Endothelial cell of umbilical vein (primary cell): ENCODE measurements at regions not wholly inside any gene's neighbourhood (a gene's known extent, or its start where the extent isn't known, plus 50 kb on each side); places are given as distances from the start of the nearest gene placed in this dataset.

Experiments used
- BruUV-seq: library from RNA; stranded (reverse); fragments of 400-500 nt; replicated peaks from 2 replicates; lab custom pipeline; 2021; lab: Mats Ljungman, UMichigan
- CTCF ChIA-PET: fragments of 300-600, 350-600 bp; sonication (Branson Sonifier 250); formaldehyde crosslinking; loops from one replicate; lab custom pipeline; 2021; ENCODE audit warnings: antibody characterized with exemption, inconsistent platforms; lab: Charles Lee
- POLR2A ChIA-PET: fragments of 300-600, 350-600 bp; sonication (Branson Sonifier 250); formaldehyde crosslinking; loops from one replicate; lab custom pipeline; 2021; ENCODE audit warnings: antibody characterized with exemption, inconsistent platforms; lab: Charles Lee
- DNase-seq: peaks from one replicate; pipeline ENCODE4 v3.0.0-alpha.2; 2011; ENCODE audit warnings: low read depth, low spot score
- FAIRE-seq: peaks from 2 replicates; lab custom pipeline; 2011; peaks lifted over from hg19 to GRCh38; lab: Jason Lieb, UNC
- H2AFZ ChIP-seq: 2 replicates; pipeline ENCODE4 v1.6.0; 2012; ENCODE audit warnings: low read depth, low read length, control low read depth, inconsistent platforms
- H3K27ac ChIP-seq: 2 replicates; pipeline ENCODE4 v1.5.1; 2011; ENCODE audit warnings: low read depth, mild to moderate bottlenecking, control low read depth, low read length, moderate library complexity; ENCODE audit not compliant: insufficient read depth
- H3K27me3 ChIP-seq, 2 experiments: 2 replicates each; pipeline versions ENCODE4 v1.6.0 to v1.6.1; 2011; ENCODE audit warnings: low read length in 2 of 2, mixed read lengths in 1 of 2; ENCODE audit not compliant: control insufficient read depth in 2 of 2, insufficient read depth in 2 of 2
- H3K36me3 ChIP-seq, 2 experiments: 2 replicates in 1 of 2; 3 replicates in 1 of 2; pipeline ENCODE4 v1.5.1; 2011; ENCODE audit warnings: low read length in 2 of 2, mild to moderate bottlenecking in 1 of 2, moderate library complexity in 1 of 2; ENCODE audit not compliant: control insufficient read depth in 2 of 2, insufficient read depth in 2 of 2; ENCODE audit errors: extremely low read depth in 1 of 2
- H3K4me1 ChIP-seq: 3 replicates; pipeline ENCODE4 v1.5.1; 2011; ENCODE audit warnings: mild to moderate bottlenecking, low read length; ENCODE audit not compliant: control insufficient read depth, insufficient read depth; ENCODE audit errors: extremely low read depth
- H3K4me2 ChIP-seq: 2 replicates; pipeline ENCODE4 v1.6.1; 2011; ENCODE audit warnings: low read length, control low read depth, mixed read lengths; ENCODE audit not compliant: insufficient read depth
- H3K4me3 ChIP-seq, 3 experiments: fragments of 200-600 bp in 1 of 3; sonication (generic), shearing (Covaris generic) in 1 of 3; replicated peaks in 1 of 3; 2 replicates each; pipeline ENCODE4 v1.5.1; 2011 to 2016; ENCODE audit warnings: control low read depth in 3 of 3, low read length in 3 of 3, mild to moderate bottlenecking in 2 of 3, inconsistent platforms in 1 of 3, low read depth in 1 of 3, moderate library complexity in 1 of 3; ENCODE audit not compliant: insufficient read depth in 1 of 3
- H3K79me2 ChIP-seq: 2 replicates; pipeline ENCODE4 v1.6.0; 2012; ENCODE audit warnings: low read length, inconsistent platforms; ENCODE audit not compliant: control insufficient read depth, insufficient read depth
- H3K9ac ChIP-seq: replicated peaks from 2 replicates; pipeline ENCODE3; 2011; ENCODE audit warnings: low read length, control low read depth; ENCODE audit not compliant: insufficient read depth; ENCODE audit errors: extremely low read depth
- H3K9me1 ChIP-seq: replicated peaks from 3 replicates; pipeline ENCODE4 v1.6.0; 2011; ENCODE audit warnings: mild to moderate bottlenecking, low read length; ENCODE audit not compliant: control insufficient read depth, insufficient read depth; ENCODE audit errors: extremely low read depth
- H3K9me3 ChIP-seq: replicated peaks from 2 replicates; pipeline ENCODE4 v1.5.1; 2012; ENCODE audit warnings: low read length, inconsistent platforms; ENCODE audit not compliant: control insufficient read depth, insufficient read depth
- H4K20me1 ChIP-seq: replicated peaks from 2 replicates; pipeline ENCODE3; 2011; ENCODE audit warnings: mild to moderate bottlenecking, low read length; ENCODE audit not compliant: control insufficient read depth, insufficient read depth; ENCODE audit errors: extremely low read depth
- EZH2 ChIP-seq: IDR thresholded peaks from 2 replicates; pipeline ENCODE4 v1.6.1; 2012; ENCODE audit warnings: borderline replicate concordance, low read depth, mild to moderate bottlenecking, moderate library complexity, low read length, inconsistent platforms; ENCODE audit not compliant: severe bottlenecking
- FOS ChIP-seq: IDR thresholded peaks from 2 replicates; pipeline ENCODE4 v1.6.1; 2011; ENCODE audit warnings: mild to moderate bottlenecking, low read length, moderate library complexity, borderline replicate concordance; ENCODE audit not compliant: insufficient read depth
- GATA2 ChIP-seq: IDR thresholded peaks from 2 replicates; pipeline ENCODE4 v1.7.0; 2011; ENCODE audit warnings: low read depth, mild to moderate bottlenecking, moderate library complexity, mixed read lengths, low read length; ENCODE audit not compliant: insufficient read length, insufficient read depth
- JUN ChIP-seq: IDR thresholded peaks from 2 replicates; pipeline ENCODE4 v1.6.1; 2011; ENCODE audit warnings: borderline replicate concordance, low read depth; ENCODE audit not compliant: insufficient read length, insufficient read depth
- MYC ChIP-seq: IDR thresholded peaks from one replicate; pipeline ENCODE4 v1.6.1; 2011; ENCODE audit warnings: mild to moderate bottlenecking, low read depth, low read length
- POLR2A ChIP-seq: IDR thresholded peaks from 2 replicates; pipeline ENCODE4 v1.6.1; 2012; ENCODE audit warnings: low read depth, mild to moderate bottlenecking, control low read depth, low read length
- POLR2AphosphoS5 ChIP-seq: IDR thresholded peaks from 2 replicates; pipeline ENCODE4 v1.6.1; 2012; ENCODE audit warnings: low read depth, mild to moderate bottlenecking, control low read depth, low read length, moderate library complexity; ENCODE audit not compliant: insufficient read depth
- dilution Hi-C: fragments of 300-500 bp; cut with MboI; formaldehyde crosslinking; loops from one replicate; pipeline ENCODE4 v1.15.0; 2019; ENCODE audit warnings: low sequenced_read_pairs; ENCODE audit not compliant: extremely low pct_ligation_motif_present
- intact Hi-C: fragments of 100-400 bp; cut with micrococcal nuclease; formaldehyde crosslinking; loops from one replicate; pipeline ENCODE4 v1.10.0; 2022
- TF ChIP-seq, protein P1 (sequence below): IDR thresholded peaks from 2 replicates; pipeline ENCODE4 v1.6.1; 2011; ENCODE audit not compliant: insufficient read depth, insufficient read length
- TF ChIP-seq, protein P2 (sequence below), 2 donors: IDR thresholded peaks; 1 replicate in 1 of 2; 2 replicates in 1 of 2; pipeline ENCODE4 v1.5.1; 2011; ENCODE audit warnings: low read length in 2 of 2, mild to moderate bottlenecking in 2 of 2, moderate library complexity in 2 of 2, control low read depth in 1 of 2, inconsistent platforms in 1 of 2, low read depth in 1 of 2; ENCODE audit not compliant: insufficient read depth in 1 of 2; ENCODE audit errors: extremely low read depth in 1 of 2

DNA sequence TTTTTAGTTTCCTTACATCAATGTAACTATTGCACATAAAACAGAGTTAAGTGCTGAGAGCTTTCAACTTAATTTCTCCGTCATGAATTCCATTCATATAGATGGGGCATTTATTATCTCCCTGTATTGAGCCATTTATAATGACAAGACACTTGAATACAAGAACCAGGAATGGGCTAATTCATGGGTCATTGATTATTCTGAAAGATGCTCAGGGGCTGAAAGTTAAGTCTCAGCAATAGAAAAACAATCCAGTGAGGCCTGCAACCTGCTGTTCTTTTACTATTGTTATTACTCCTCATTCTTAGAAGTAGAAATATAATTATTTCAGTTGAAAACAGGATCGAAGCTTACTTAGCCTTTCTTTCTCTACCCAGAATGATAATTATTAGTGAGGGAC lies 307.7 kb downstream of the MMUT start:
- ChIA-PET POLR2A (no interaction called here), CTCF (no interaction called here)
- no peaks in the 10 kb centered on the region for H3K4me1 ChIP-seq
- no peak overlapping the region for H3K27ac ChIP-seq
- H2AFZ ChIP-seq: no peak overlapping the region
- FAIRE-seq (no peak), DNase-seq (no peak)
- H3K9me1 ChIP-seq: no peaks in the 10 kb centered on the region
- no peak overlapping the region for H3K4me3 ChIP-seq
- H3K9me3 ChIP-seq: no peaks in the 10 kb centered on the region
- BruUV-seq: no TSS peak
- no peaks in the 10 kb centered on the region for H3K27me3 ChIP-seq
- H3K79me2 ChIP-seq: no peaks in the 10 kb centered on the region
- TF ChIP-seq POLR2A (no peak), POLR2AphosphoS5 (no peak), FOS (no peak), JUN (no peak)
- TF ChIP-seq, protein P1, sequence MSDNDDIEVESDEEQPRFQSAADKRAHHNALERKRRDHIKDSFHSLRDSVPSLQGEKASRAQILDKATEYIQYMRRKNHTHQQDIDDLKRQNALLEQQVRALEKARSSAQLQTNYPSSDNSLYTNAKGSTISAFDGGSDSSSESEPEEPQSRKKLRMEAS: no peak
- H4K20me1 ChIP-seq: no peaks in the 10 kb centered on the region
- dilution Hi-C loops (no loop called here), intact Hi-C loops (no loop called here)
- no peaks in the 10 kb centered on the region for H3K36me3 ChIP-seq
- H3K9ac ChIP-seq: no peak overlapping the region
- H3K4me2 ChIP-seq: no peak overlapping the region

GRCh38 chr6:49151957-49152356 lies 311.1 kb downstream of the MMUT start:
- dilution Hi-C loops: no loop called here
- TF ChIP-seq FOS: no peak
- TF ChIP-seq EZH2: no peak
- no peak for TF ChIP-seq JUN
- no peak for TF ChIP-seq MYC
- no peak for TF ChIP-seq POLR2AphosphoS5
- no peak for TF ChIP-seq POLR2A
- TF ChIP-seq, protein P1: no peak
- TF ChIP-seq GATA2: no peak
- TF ChIP-seq, protein P2, sequence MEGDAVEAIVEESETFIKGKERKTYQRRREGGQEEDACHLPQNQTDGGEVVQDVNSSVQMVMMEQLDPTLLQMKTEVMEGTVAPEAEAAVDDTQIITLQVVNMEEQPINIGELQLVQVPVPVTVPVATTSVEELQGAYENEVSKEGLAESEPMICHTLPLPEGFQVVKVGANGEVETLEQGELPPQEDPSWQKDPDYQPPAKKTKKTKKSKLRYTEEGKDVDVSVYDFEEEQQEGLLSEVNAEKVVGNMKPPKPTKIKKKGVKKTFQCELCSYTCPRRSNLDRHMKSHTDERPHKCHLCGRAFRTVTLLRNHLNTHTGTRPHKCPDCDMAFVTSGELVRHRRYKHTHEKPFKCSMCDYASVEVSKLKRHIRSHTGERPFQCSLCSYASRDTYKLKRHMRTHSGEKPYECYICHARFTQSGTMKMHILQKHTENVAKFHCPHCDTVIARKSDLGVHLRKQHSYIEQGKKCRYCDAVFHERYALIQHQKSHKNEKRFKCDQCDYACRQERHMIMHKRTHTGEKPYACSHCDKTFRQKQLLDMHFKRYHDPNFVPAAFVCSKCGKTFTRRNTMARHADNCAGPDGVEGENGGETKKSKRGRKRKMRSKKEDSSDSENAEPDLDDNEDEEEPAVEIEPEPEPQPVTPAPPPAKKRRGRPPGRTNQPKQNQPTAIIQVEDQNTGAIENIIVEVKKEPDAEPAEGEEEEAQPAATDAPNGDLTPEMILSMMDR (IDR thresholded peaks at IDR 0.05; ENCODE audit: extremely low read depth in 1 of 2, insufficient read depth in 1 of 2, low read depth in 1 of 2, low read length in 2 of 2): no peak
- FAIRE-seq: no peak

More at GRCh38 chr6:49151957-49152356, 311.1 kb downstream of the MMUT start:
- Histone ChIP-seq H2AFZ (no peak overlapping the region), H3K9me1 (no peaks in the 10 kb centered on the region), H3K9me3 (no peaks in the 10 kb centered on the region), H4K20me1 (no peaks in the 10 kb centered on the region), H3K9ac (no peak overlapping the region), H3K4me1 (no peaks in the 10 kb centered on the region), H3K4me2 (no peak overlapping the region), H3K27ac (no peak overlapping the region), H3K36me3 (no peaks in the 10 kb centered on the region), H3K4me3 (no peak overlapping the region), H3K79me2 (no peaks in the 10 kb centered on the region), H3K27me3 (no peaks in the 10 kb centered on the region)
- no peak for DNase-seq
- ChIA-PET CTCF (no interaction called here), POLR2A (no interaction called here)
- intact Hi-C loops: no loop called here
- no TSS peak for BruUV-seq
